Keratinocyte (primary cell): ENCODE measurements at regions not wholly inside any gene's neighbourhood (a gene's known extent, or its start where the extent isn't known, plus 50 kb on each side); places are given as distances from the start of the nearest gene placed in this dataset.

Experiments used
- CTCF ChIP-seq, 3 experiments: IDR thresholded peaks in 1 of 3; conservative IDR thresholded peaks in 1 of 3; optimal IDR thresholded peaks in 1 of 3; 2 replicates in 2 of 3; 3 replicates in 1 of 3; pipeline versions ENCODE3 to v1.5.1; 2011; ENCODE audit warnings: low read length in 3 of 3, mild to moderate bottlenecking in 3 of 3, moderate library complexity in 2 of 3, control low read depth in 1 of 3, inconsistent platforms in 1 of 3; ENCODE audit not compliant: insufficient read depth in 2 of 3; ENCODE audit errors: extremely low read depth in 1 of 3
- EZH2 ChIP-seq: IDR thresholded peaks from one replicate; pipeline ENCODE4 v1.6.1; 2012; ENCODE audit warnings: inconsistent platforms, mild to moderate bottlenecking, low read length, moderate library complexity

- no peak for TF ChIP-seq CTCF (optimal IDR thresholded peaks at IDR 0.05 in 1 of 3, IDR thresholded peaks at IDR 0.05 in 1 of 3, conservative IDR thresholded peaks at IDR 0.05 in 1 of 3; ENCODE audit: extremely low read depth in 1 of 3, insufficient read depth in 2 of 3, low read length in 3 of 3)
- no peak for TF ChIP-seq EZH2
Observed at GRCh38 chr4:164039482-164039881, 545.0 kb downstream of the TMA16 start.
